Hepatocyte (in vitro differentiated cells): ENCODE measurements at regions not wholly inside any gene's neighbourhood (a gene's known extent, or its start where the extent isn't known, plus 50 kb on each side); places are given as distances from the start of the nearest gene placed in this dataset.

Experiments used
- EZH2 ChIP-seq: fragments of 200-600 bp; sonication (generic); IDR thresholded peaks from 2 replicates; pipeline ENCODE4 v1.6.1; 2016; ENCODE audit warnings: antibody characterized with exemption, mild to moderate bottlenecking, borderline replicate concordance
- TF ChIP-seq, protein P1 (sequence below): fragments of 200-600 bp; sonication (generic); IDR thresholded peaks from 2 replicates; pipeline ENCODE4 v1.5.1; 2016; ENCODE audit warnings: antibody characterized with exemption, mild to moderate bottlenecking; ENCODE audit not compliant: poor library complexity

DNA sequence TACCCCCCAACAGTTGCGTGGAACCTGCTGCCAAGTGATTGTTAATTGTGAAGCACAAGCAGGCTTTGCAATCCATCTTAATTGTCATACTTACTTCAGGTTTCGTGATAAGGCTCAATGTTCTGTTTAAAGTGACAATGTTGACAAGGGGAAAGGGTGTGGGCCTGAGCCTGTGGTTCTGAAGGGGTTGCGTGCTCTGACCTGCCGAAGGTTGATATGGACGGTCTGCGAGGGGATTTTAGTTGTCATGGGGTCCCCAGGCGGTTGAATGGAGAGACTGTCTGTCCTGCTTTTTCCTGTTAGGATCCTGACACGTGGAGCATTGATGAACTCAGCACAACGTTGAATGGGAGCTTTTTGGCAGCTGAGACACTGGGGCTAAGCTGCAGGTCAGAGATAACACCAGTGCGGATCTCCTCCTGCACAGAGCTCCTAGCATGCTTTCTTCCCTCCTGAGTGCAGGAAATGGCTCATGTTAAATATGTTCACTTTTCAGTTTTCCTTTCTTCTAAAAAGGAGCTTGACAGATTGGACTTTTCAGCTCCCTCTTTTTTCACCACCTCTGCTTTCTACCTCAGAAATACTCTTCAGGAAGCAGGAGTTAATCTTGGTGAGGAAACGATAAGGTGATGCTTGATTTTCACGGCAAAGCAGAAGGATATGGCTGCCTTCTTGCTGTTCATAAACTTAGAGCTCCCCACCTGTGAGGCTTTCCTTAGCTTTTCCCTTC is 62.9 kb upstream of the ZEB2 start:
- TF ChIP-seq, protein P1, sequence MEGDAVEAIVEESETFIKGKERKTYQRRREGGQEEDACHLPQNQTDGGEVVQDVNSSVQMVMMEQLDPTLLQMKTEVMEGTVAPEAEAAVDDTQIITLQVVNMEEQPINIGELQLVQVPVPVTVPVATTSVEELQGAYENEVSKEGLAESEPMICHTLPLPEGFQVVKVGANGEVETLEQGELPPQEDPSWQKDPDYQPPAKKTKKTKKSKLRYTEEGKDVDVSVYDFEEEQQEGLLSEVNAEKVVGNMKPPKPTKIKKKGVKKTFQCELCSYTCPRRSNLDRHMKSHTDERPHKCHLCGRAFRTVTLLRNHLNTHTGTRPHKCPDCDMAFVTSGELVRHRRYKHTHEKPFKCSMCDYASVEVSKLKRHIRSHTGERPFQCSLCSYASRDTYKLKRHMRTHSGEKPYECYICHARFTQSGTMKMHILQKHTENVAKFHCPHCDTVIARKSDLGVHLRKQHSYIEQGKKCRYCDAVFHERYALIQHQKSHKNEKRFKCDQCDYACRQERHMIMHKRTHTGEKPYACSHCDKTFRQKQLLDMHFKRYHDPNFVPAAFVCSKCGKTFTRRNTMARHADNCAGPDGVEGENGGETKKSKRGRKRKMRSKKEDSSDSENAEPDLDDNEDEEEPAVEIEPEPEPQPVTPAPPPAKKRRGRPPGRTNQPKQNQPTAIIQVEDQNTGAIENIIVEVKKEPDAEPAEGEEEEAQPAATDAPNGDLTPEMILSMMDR: no peak
- no peak for TF ChIP-seq EZH2
